ENCODE measurements at regions not wholly inside any gene's neighbourhood (a gene's known extent, or its start where the extent isn't known, plus 50 kb on each side); places are given as distances from the start of the nearest gene placed in this dataset.

- H3K4me3 ChIP-seq, result no peak overlapping the region
- H3K9me3 ChIP-seq (ENCODE audit: low read depth), result no peaks in the 10 kb centered on the region
- 69% methylated on average over 2 of the region's 2 CpGs for WGBS (ENCODE audit: low lambda C conversion rate, missing lambda C conversion rate)
- H3K4me2 ChIP-seq, result no peak overlapping the region
- no peaks in the 10 kb centered on the region for H3K79me2 ChIP-seq
- no peaks in the 10 kb centered on the region for H3K36me3 ChIP-seq (replicated peaks; ENCODE audit: insufficient read depth, low read depth)
- no peaks in the 10 kb centered on the region for H3K9me2 ChIP-seq (replicated peaks; ENCODE audit: insufficient read depth)
- no peak for DNase-seq (ENCODE audit: low spot score)
- no peak overlapping the region for H3K27ac ChIP-seq
- no peaks in the 10 kb centered on the region for H3K27me3 ChIP-seq
- H3K4me1 ChIP-seq (ENCODE audit: insufficient read depth), result no peaks in the 10 kb centered on the region
- TF ChIP-seq EZH2 (IDR thresholded peaks at IDR 0.05; ENCODE audit: borderline replicate concordance), result no peak
- no peak for TF ChIP-seq EZH2phosphoT487 (IDR thresholded peaks at IDR 0.05; ENCODE audit: low read depth, severe bottlenecking, unreplicated experiment)
- TF ChIP-seq CTCF (IDR thresholded peaks at IDR 0.05; ENCODE audit: poor library complexity), result no peak
- H2AFZ ChIP-seq, result no peak overlapping the region
- no peaks in the 10 kb centered on the region for H4K20me1 ChIP-seq (ENCODE audit: insufficient read depth, poor library complexity, severe bottlenecking)
Observed at GRCh38 chr5:84597904-84598303, 213.2 kb upstream of the EDIL3 start.

- 86% methylated on average over 3 of the region's 3 CpGs for WGBS (ENCODE audit: low lambda C conversion rate, missing lambda C conversion rate)
- no peak for TF ChIP-seq EZH2phosphoT487 (IDR thresholded peaks at IDR 0.05; ENCODE audit: low read depth, severe bottlenecking, unreplicated experiment)
- Histone ChIP-seq H4K20me1 (ENCODE audit: insufficient read depth, poor library complexity, severe bottlenecking) (no peaks in the 10 kb centered on the region), H3K79me2 (no peaks in the 10 kb centered on the region), H2AFZ (no peak overlapping the region), H3K27me3 (no peaks in the 10 kb centered on the region), H3K27ac (no peak overlapping the region), H3K4me3 (no peak overlapping the region), H3K9me2 (replicated peaks; ENCODE audit: insufficient read depth) (no peaks in the 10 kb centered on the region), H3K36me3 (replicated peaks; ENCODE audit: insufficient read depth, low read depth) (no peaks in the 10 kb centered on the region), H3K9me3 (ENCODE audit: low read depth) (no peaks in the 10 kb centered on the region), H3K4me1 (ENCODE audit: insufficient read depth) (no peaks in the 10 kb centered on the region), H3K4me2 (no peak overlapping the region)
- no peak for DNase-seq (ENCODE audit: low spot score)
Observed at GRCh38 chr5:84590629-84591028, 205.9 kb upstream of the EDIL3 start.

- 76% methylated on average over 1 of the region's 1 CpG for WGBS (ENCODE audit: low lambda C conversion rate, missing lambda C conversion rate)
- no peaks in the 10 kb centered on the region for H3K79me2 ChIP-seq
- H4K20me1 ChIP-seq (ENCODE audit: insufficient read depth, poor library complexity, severe bottlenecking), result no peaks in the 10 kb centered on the region
- H3K27ac ChIP-seq, result no peak overlapping the region
- no peak for DNase-seq (ENCODE audit: low spot score)
- no peaks in the 10 kb centered on the region for H3K27me3 ChIP-seq
- no peaks in the 10 kb centered on the region for H3K9me2 ChIP-seq (replicated peaks; ENCODE audit: insufficient read depth)
- no peaks in the 10 kb centered on the region for H3K9me3 ChIP-seq (ENCODE audit: low read depth)
- no peak for TF ChIP-seq EZH2phosphoT487 (IDR thresholded peaks at IDR 0.05; ENCODE audit: low read depth, severe bottlenecking, unreplicated experiment)
- no peak for TF ChIP-seq EZH2 (IDR thresholded peaks at IDR 0.05; ENCODE audit: borderline replicate concordance)
- no peak for TF ChIP-seq CTCF (IDR thresholded peaks at IDR 0.05; ENCODE audit: poor library complexity)
- H2AFZ ChIP-seq, result no peak overlapping the region
- H3K4me2 ChIP-seq, result no peak overlapping the region
- H3K4me1 ChIP-seq (ENCODE audit: insufficient read depth), result no peaks in the 10 kb centered on the region
- H3K36me3 ChIP-seq (replicated peaks; ENCODE audit: insufficient read depth, low read depth), result no peaks in the 10 kb centered on the region
- no peak overlapping the region for H3K4me3 ChIP-seq
Observed at GRCh38 chr5:84589926-84590325, 205.2 kb upstream of the EDIL3 start.

DNA sequence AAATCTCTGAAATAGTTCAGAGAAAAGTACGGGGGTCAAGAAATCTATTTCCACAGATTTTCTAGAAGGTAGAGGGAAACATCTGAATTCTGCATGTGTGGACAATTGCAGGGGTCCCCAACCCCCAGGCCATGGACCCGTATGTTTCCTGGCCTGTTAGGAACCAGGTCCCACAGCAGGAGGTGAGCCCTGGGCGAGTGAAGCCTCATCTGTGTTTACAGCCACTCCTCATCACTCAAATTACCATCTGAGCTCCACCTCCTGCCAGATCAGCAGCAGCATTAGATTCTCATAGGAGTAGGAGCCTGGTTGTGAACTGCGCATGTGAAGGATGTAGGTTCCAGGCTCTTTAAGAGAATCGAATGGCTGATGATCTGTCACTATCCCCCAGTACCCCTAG, 200.5 kb upstream of the EDIL3 start:
- H3K4me3 ChIP-seq, result no peak overlapping the region
- no peaks in the 10 kb centered on the region for H3K4me1 ChIP-seq (ENCODE audit: insufficient read depth)
- no peak overlapping the region for H2AFZ ChIP-seq
- no peaks in the 10 kb centered on the region for H3K36me3 ChIP-seq (replicated peaks; ENCODE audit: insufficient read depth, low read depth)
- H3K79me2 ChIP-seq, result no peaks in the 10 kb centered on the region
- no peaks in the 10 kb centered on the region for H3K27me3 ChIP-seq
- no peaks in the 10 kb centered on the region for H3K9me3 ChIP-seq (ENCODE audit: low read depth)
- no peak overlapping the region for H3K4me2 ChIP-seq
- DNase-seq (ENCODE audit: low spot score), result no peak
- no peak overlapping the region for H3K27ac ChIP-seq
- no peaks in the 10 kb centered on the region for H3K9me2 ChIP-seq (replicated peaks; ENCODE audit: insufficient read depth)
- no peaks in the 10 kb centered on the region for H4K20me1 ChIP-seq (ENCODE audit: insufficient read depth, poor library complexity, severe bottlenecking)
- WGBS (ENCODE audit: low lambda C conversion rate, missing lambda C conversion rate), result 82% methylated on average over 5 of the region's 5 CpGs
- no peak for TF ChIP-seq EZH2phosphoT487 (IDR thresholded peaks at IDR 0.05; ENCODE audit: low read depth, severe bottlenecking, unreplicated experiment)
- TF ChIP-seq CTCF (IDR thresholded peaks at IDR 0.05; ENCODE audit: poor library complexity), result no peak
- no peak for TF ChIP-seq EZH2 (IDR thresholded peaks at IDR 0.05; ENCODE audit: borderline replicate concordance)

Measured in hepatocyte (in vitro differentiated cells).